Testis (tissue), 2 donors: ENCODE measurements at regions not wholly inside any gene's neighbourhood (a gene's known extent, or its start where the extent isn't known, plus 50 kb on each side); places are given as distances from the start of the nearest gene placed in this dataset.

Experiments used
- CTCF ChIP-seq, 3 experiments: fragments of 450-650 bp in 2 of 3; fragments of 200-600 bp in 1 of 3; sonication (generic) in 1 of 3; IDR thresholded peaks; one replicate each; pipeline ENCODE4 v1.5.1; 2016 to 2019; ENCODE audit warnings: antibody characterized with exemption in 3 of 3, mild to moderate bottlenecking in 2 of 3, moderate library complexity in 1 of 3
- POLR2A ChIP-seq: fragments of 450-650 bp; IDR thresholded peaks from one replicate; pipeline ENCODE4 v1.6.1; 2017; ENCODE audit warnings: antibody characterized with exemption, mild to moderate bottlenecking, moderate library complexity

GRCh38 chr5:166493040-166493439 is 1798.4 kb upstream of the WWC1 start:
- no peak for TF ChIP-seq CTCF (IDR thresholded peaks at IDR 0.05)
- no peak for TF ChIP-seq POLR2A
